Cardiac muscle cell (in vitro differentiated cells and primary cell): ENCODE measurements at regions not wholly inside any gene's neighbourhood (a gene's known extent, or its start where the extent isn't known, plus 50 kb on each side); places are given as distances from the start of the nearest gene placed in this dataset.
A peak's percentile ranks its signal among the peaks of the same experiment; 100 is the strongest.

Experiments used
- DNase-seq, 2 donors: peaks; one replicate each; pipeline versions ENCODE4 v3.0.0 to v3.0.0-alpha.2; 2010 to 2017; ENCODE audit warnings: low read depth in 1 of 2, low spot score in 1 of 2
- H3K27ac ChIP-seq: fragments of 200-600 bp; sonication (generic); 2 replicates; pipeline ENCODE4 v1.5.1; 2016
- H3K27me3 ChIP-seq: fragments of 200-600 bp; sonication (generic); 2 replicates; pipeline ENCODE4 v1.6.0; 2016; ENCODE audit warnings: control low read depth
- H3K36me3 ChIP-seq: fragments of 200-600 bp; sonication (generic); 2 replicates; pipeline ENCODE4 v1.5.1; 2016; ENCODE audit warnings: control low read depth
- H3K4me1 ChIP-seq: fragments of 200-600 bp; sonication (generic); 2 replicates; pipeline ENCODE4 v1.8.1; 2017; ENCODE audit warnings: low read depth, mild to moderate bottlenecking, mixed run types
- H3K4me3 ChIP-seq: fragments of 200-600 bp; sonication (generic); 2 replicates; pipeline ENCODE4 v1.5.1; 2016; ENCODE audit warnings: mild to moderate bottlenecking
- H3K9me3 ChIP-seq: fragments of 200-600 bp; sonication (generic); 2 replicates; pipeline ENCODE4 v1.5.1; 2017; ENCODE audit warnings: low read depth, mild to moderate bottlenecking, control low read depth
- TF ChIP-seq, protein P1 (sequence below): IDR thresholded peaks from 2 replicates; pipeline ENCODE4 v1.5.1; 2012; ENCODE audit warnings: low read depth, mild to moderate bottlenecking, low read length

DNA sequence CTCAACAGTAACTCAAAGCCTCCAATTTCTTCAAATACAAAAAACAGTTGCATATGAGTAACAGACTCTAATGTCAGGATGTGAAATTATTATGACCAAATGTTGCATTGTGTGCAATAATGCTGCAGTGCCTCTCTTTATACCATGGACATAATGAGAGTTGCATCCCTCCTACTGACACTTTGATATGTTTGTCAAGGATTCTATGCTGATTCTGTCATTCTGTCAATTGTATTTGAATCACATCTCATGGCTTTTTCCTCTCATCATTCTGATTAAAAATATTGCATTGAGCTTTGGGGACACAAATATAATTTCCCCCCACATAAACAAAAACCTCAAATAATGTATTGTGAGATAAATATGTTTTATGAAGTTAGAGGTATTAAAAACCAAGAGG, 84.6 kb upstream of the SGCE start:
- Histone ChIP-seq H3K4me1 (no peaks in the 10 kb centered on the region), H3K36me3 (no peaks in the 10 kb centered on the region), H3K4me3 (no peak overlapping the region), H3K27ac (no peak overlapping the region), H3K9me3 (no peaks in the 10 kb centered on the region), H3K27me3 (no peaks in the 10 kb centered on the region)
- no peak for DNase-seq
- TF ChIP-seq, protein P1, sequence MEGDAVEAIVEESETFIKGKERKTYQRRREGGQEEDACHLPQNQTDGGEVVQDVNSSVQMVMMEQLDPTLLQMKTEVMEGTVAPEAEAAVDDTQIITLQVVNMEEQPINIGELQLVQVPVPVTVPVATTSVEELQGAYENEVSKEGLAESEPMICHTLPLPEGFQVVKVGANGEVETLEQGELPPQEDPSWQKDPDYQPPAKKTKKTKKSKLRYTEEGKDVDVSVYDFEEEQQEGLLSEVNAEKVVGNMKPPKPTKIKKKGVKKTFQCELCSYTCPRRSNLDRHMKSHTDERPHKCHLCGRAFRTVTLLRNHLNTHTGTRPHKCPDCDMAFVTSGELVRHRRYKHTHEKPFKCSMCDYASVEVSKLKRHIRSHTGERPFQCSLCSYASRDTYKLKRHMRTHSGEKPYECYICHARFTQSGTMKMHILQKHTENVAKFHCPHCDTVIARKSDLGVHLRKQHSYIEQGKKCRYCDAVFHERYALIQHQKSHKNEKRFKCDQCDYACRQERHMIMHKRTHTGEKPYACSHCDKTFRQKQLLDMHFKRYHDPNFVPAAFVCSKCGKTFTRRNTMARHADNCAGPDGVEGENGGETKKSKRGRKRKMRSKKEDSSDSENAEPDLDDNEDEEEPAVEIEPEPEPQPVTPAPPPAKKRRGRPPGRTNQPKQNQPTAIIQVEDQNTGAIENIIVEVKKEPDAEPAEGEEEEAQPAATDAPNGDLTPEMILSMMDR: no peak

- TF ChIP-seq, protein P1: no peak
- peak in 1 of 2 donors; percentile 13 for DNase-seq
- Histone ChIP-seq H3K27me3 (no peaks in the 10 kb centered on the region), H3K27ac (no peak overlapping the region), H3K9me3 (no peaks in the 10 kb centered on the region), H3K4me3 (no peak overlapping the region), H3K36me3 (no peaks in the 10 kb centered on the region), H3K4me1 (no peaks in the 10 kb centered on the region)
Measured at GRCh38 chr7:94741179-94741578, 85.2 kb upstream of the SGCE start.

- no peaks in the 10 kb centered on the region for H3K4me1 ChIP-seq
- no peaks in the 10 kb centered on the region for H3K9me3 ChIP-seq
- H3K36me3 ChIP-seq: no peaks in the 10 kb centered on the region
- DNase-seq: no peak
- no peaks in the 10 kb centered on the region for H3K27me3 ChIP-seq
- H3K4me3 ChIP-seq: no peak overlapping the region
- TF ChIP-seq, protein P1: no peak
- H3K27ac ChIP-seq: no peak overlapping the region
Measured at GRCh38 chr7:94748376-94748775, 92.4 kb upstream of the SGCE start.

DNA sequence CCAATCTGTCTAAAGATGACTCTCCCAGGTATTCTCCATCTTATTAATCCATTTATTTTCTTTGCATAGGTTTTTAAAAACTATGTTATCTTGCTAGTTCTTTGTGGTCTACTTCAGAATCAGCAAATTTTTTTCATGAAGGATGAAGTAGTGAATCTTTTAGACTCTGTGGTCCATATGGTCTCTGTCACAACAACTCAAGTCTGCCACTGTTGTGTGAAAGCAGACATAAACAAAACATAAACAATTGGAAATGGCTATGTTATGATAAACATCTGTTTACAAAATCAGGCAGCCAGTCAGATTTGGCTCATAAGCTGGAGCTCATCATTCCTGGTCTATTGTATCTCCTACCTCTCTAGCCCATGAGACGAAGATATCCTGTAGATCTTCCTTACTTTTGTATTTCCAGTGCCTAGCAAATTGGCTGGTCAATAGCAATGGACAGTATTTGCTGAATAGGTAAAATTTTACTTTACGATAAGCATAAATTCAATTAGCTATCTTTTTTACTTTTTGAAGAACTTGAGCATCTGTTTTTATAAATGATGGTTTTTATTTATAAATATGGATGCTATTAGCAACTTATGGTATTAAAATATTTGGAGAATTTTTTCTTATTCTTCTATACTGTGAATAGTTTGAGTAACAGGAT, 104.6 kb upstream of the SGCE start:
- Histone ChIP-seq H3K27ac (no peak overlapping the region), H3K4me1 (no peaks in the 10 kb centered on the region), H3K9me3 (no peaks in the 10 kb centered on the region), H3K4me3 (no peak overlapping the region), H3K36me3 (no peaks in the 10 kb centered on the region), H3K27me3 (no peaks in the 10 kb centered on the region)
- TF ChIP-seq, protein P1: no peak
- DNase-seq: no peak

GRCh38 chr7:94761451-94761850, 105.5 kb upstream of the SGCE start:
- H3K9me3 ChIP-seq: no peaks in the 10 kb centered on the region
- H3K4me1 ChIP-seq: no peaks in the 10 kb centered on the region
- no peaks in the 10 kb centered on the region for H3K27me3 ChIP-seq
- H3K27ac ChIP-seq: no peak overlapping the region
- no peak for DNase-seq
- TF ChIP-seq, protein P1: no peak
- no peaks in the 10 kb centered on the region for H3K36me3 ChIP-seq
- H3K4me3 ChIP-seq: no peak overlapping the region

DNA sequence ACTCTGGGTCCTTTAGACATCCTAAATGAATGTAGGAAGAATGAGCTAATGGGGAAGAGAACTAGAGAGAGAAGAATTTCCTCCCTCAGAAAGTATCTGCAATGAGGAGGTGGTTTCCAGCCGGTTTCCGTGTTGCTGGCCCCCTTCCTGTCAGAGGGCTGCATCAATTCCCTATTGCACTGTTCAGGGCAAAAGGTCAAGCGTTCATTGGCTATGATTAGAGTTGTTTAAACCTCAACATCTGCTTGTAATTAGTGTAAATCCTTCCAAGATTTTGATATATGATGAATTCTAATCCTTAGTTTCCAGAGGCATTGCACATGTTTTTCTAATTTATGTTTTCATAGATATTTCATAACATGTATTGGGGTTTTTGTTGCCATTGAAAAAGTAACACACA, 107.3 kb upstream of the SGCE start:
- Histone ChIP-seq H3K4me3 (no peak overlapping the region), H3K27ac (no peak overlapping the region), H3K9me3 (no peaks in the 10 kb centered on the region), H3K36me3 (no peaks in the 10 kb centered on the region), H3K4me1 (no peaks in the 10 kb centered on the region), H3K27me3 (no peaks in the 10 kb centered on the region)
- DNase-seq: peak in 1 of 2 donors; percentile 25
- TF ChIP-seq, protein P1: no peak
